Central memory CD8-positive, alpha-beta T cell (primary cell): ENCODE measurements at regions not wholly inside any gene's neighbourhood (a gene's known extent, or its start where the extent isn't known, plus 50 kb on each side); places are given as distances from the start of the nearest gene placed in this dataset.

Experiments used
- ATAC-seq: fragments of 150-1000 bp; cut with Tn5 transposase; replicated peaks from 2 replicates; pipeline ENCODE4 v1.10.0; 2022; ENCODE audit warnings: mild to moderate bottlenecking, moderate FRiP score, moderate number of reproducible peaks; ENCODE audit not compliant: poor library complexity, severe bottlenecking; ENCODE audit errors: extremely low read depth
- DNase-seq, 2 donors: peaks; one replicate each; pipeline ENCODE4 v3.0.0; 2021; ENCODE audit warnings: low spot score in 2 of 2
- H3K27ac Mint-ChIP-seq: one replicate; pipeline ENCODE4 v1.8.0; 2022; ENCODE audit warnings: low read depth, mild to moderate bottlenecking, moderate library complexity, mixed read lengths
- H3K27me3 Mint-ChIP-seq: one replicate; pipeline ENCODE4 v1.8.0; 2022; ENCODE audit warnings: mixed read lengths
- H3K36me3 Mint-ChIP-seq: one replicate; pipeline ENCODE4 v1.8.0; 2022; ENCODE audit warnings: mild to moderate bottlenecking, moderate library complexity, mixed read lengths; ENCODE audit not compliant: insufficient read depth
- H3K4me1 Mint-ChIP-seq: one replicate; pipeline ENCODE4 v1.8.0; 2022; ENCODE audit warnings: mixed read lengths
- H3K4me3 Mint-ChIP-seq: one replicate; pipeline ENCODE4 v1.8.0; 2022; ENCODE audit warnings: mild to moderate bottlenecking, moderate library complexity, mixed read lengths
- H3K9me3 Mint-ChIP-seq: one replicate; pipeline ENCODE4 v1.8.0; 2022; ENCODE audit warnings: mixed read lengths

- Mint-ChIP-seq H3K36me3 (peaks cover 5% of the 10 kb centered on the region), H3K4me3 (peak overlapping the region; percentile 71), H3K4me1 (peaks cover 39% of the 10 kb centered on the region), H3K27ac (no peak overlapping the region), H3K9me3 (no peaks in the 10 kb centered on the region), H3K27me3 (peaks cover 93% of the 10 kb centered on the region)
- no peak for ATAC-seq
- DNase-seq: no peak
Observed at GRCh38 chr11:43578346-43579170, 102.0 kb upstream of the HSD17B12 start.

GRCh38 chr11:43579171-43579918, 101.2 kb upstream of the HSD17B12 start:
- ATAC-seq (no peak), DNase-seq (no peak)
- H3K27ac Mint-ChIP-seq: no peak overlapping the region
- H3K9me3 Mint-ChIP-seq: no peaks in the 10 kb centered on the region
- peak overlapping the region; percentile 71 for H3K4me3 Mint-ChIP-seq
- peaks cover 93% of the 10 kb centered on the region for H3K27me3 Mint-ChIP-seq
- H3K36me3 Mint-ChIP-seq: peaks cover 5% of the 10 kb centered on the region
- H3K4me1 Mint-ChIP-seq: peaks cover 39% of the 10 kb centered on the region

GRCh38 chr11:43579919-43580276, 100.6 kb upstream of the HSD17B12 start:
- no peaks in the 10 kb centered on the region for H3K9me3 Mint-ChIP-seq
- ATAC-seq: no peak
- H3K27ac Mint-ChIP-seq: no peak overlapping the region
- H3K4me1 Mint-ChIP-seq: peaks cover 39% of the 10 kb centered on the region
- peak overlapping the region; percentile 71 for H3K4me3 Mint-ChIP-seq
- peaks cover 93% of the 10 kb centered on the region for H3K27me3 Mint-ChIP-seq
- H3K36me3 Mint-ChIP-seq: peaks cover 5% of the 10 kb centered on the region
- no peak for DNase-seq

- peaks cover 5% of the 10 kb centered on the region for H3K36me3 Mint-ChIP-seq
- H3K9me3 Mint-ChIP-seq: no peaks in the 10 kb centered on the region
- peak overlapping the region; percentile 71 for H3K4me3 Mint-ChIP-seq
- peaks cover 93% of the 10 kb centered on the region for H3K27me3 Mint-ChIP-seq
- DNase-seq (no peak), ATAC-seq (no peak)
- no peak overlapping the region for H3K27ac Mint-ChIP-seq
- H3K4me1 Mint-ChIP-seq: peaks cover 37% of the 10 kb centered on the region
Observed at GRCh38 chr11:43580735-43581369, 99.7 kb upstream of the HSD17B12 start.

GRCh38 chr11:43581370-43582023, 99.0 kb upstream of the HSD17B12 start:
- DNase-seq: no peak
- H3K27ac Mint-ChIP-seq: no peak overlapping the region
- no peak for ATAC-seq
- no peaks in the 10 kb centered on the region for H3K9me3 Mint-ChIP-seq
- H3K4me3 Mint-ChIP-seq: peak overlapping the region; percentile 71
- peaks cover 5% of the 10 kb centered on the region for H3K36me3 Mint-ChIP-seq
- peaks cover 30% of the 10 kb centered on the region for H3K4me1 Mint-ChIP-seq
- peaks cover 93% of the 10 kb centered on the region for H3K27me3 Mint-ChIP-seq

- no peak overlapping the region for H3K27ac Mint-ChIP-seq
- peaks cover 23% of the 10 kb centered on the region for H3K4me1 Mint-ChIP-seq
- DNase-seq (no peak), ATAC-seq (no peak)
- peaks cover 5% of the 10 kb centered on the region for H3K36me3 Mint-ChIP-seq
- no peaks in the 10 kb centered on the region for H3K9me3 Mint-ChIP-seq
- peaks cover 93% of the 10 kb centered on the region for H3K27me3 Mint-ChIP-seq
- no peak overlapping the region for H3K4me3 Mint-ChIP-seq
Observed at GRCh38 chr11:43582024-43582862, 98.3 kb upstream of the HSD17B12 start.

GRCh38 chr11:43582863-43583462, 97.6 kb upstream of the HSD17B12 start:
- Mint-ChIP-seq H3K4me3 (no peak overlapping the region), H3K27me3 (peaks cover 92% of the 10 kb centered on the region), H3K27ac (no peak overlapping the region), H3K4me1 (peaks cover 22% of the 10 kb centered on the region), H3K36me3 (peaks cover 5% of the 10 kb centered on the region), H3K9me3 (no peaks in the 10 kb centered on the region)
- DNase-seq (no peak), ATAC-seq (no peak)

- no peak overlapping the region for H3K4me3 Mint-ChIP-seq
- peaks cover 22% of the 10 kb centered on the region for H3K4me1 Mint-ChIP-seq
- H3K36me3 Mint-ChIP-seq: peaks cover 5% of the 10 kb centered on the region
- H3K9me3 Mint-ChIP-seq: no peaks in the 10 kb centered on the region
- DNase-seq (no peak), ATAC-seq (no peak)
- H3K27me3 Mint-ChIP-seq: peaks cover 86% of the 10 kb centered on the region
- no peak overlapping the region for H3K27ac Mint-ChIP-seq
Observed at GRCh38 chr11:43583548-43583947, 97.0 kb upstream of the HSD17B12 start.

- no peak overlapping the region for H3K27ac Mint-ChIP-seq
- ATAC-seq (no peak), DNase-seq (no peak)
- H3K36me3 Mint-ChIP-seq: peaks cover 1% of the 10 kb centered on the region
- H3K27me3 Mint-ChIP-seq: peaks cover 82% of the 10 kb centered on the region
- H3K4me1 Mint-ChIP-seq: peaks cover 7% of the 10 kb centered on the region
- no peaks in the 10 kb centered on the region for H3K9me3 Mint-ChIP-seq
- no peak overlapping the region for H3K4me3 Mint-ChIP-seq
Observed at GRCh38 chr11:43585877-43586608, 94.5 kb upstream of the HSD17B12 start.

GRCh38 chr11:43589601-43590250, 90.8 kb upstream of the HSD17B12 start:
- no peak overlapping the region for H3K27ac Mint-ChIP-seq

GRCh38 chr11:43601511-43601910, 79.0 kb upstream of the HSD17B12 start:
- ATAC-seq (no peak), DNase-seq (no peak)
- Mint-ChIP-seq H3K4me1 (no peaks in the 10 kb centered on the region), H3K36me3 (no peaks in the 10 kb centered on the region), H3K9me3 (no peaks in the 10 kb centered on the region), H3K4me3 (no peak overlapping the region), H3K27ac (no peak overlapping the region), H3K27me3 (peaks cover 61% of the 10 kb centered on the region)

More at GRCh38 chr11:43589601-43590250, 90.8 kb upstream of the HSD17B12 start:
- H3K4me3 Mint-ChIP-seq: no peak overlapping the region
- peaks cover 60% of the 10 kb centered on the region for H3K27me3 Mint-ChIP-seq
- H3K4me1 Mint-ChIP-seq: no peaks in the 10 kb centered on the region
- ATAC-seq (no peak), DNase-seq (no peak)
- no peaks in the 10 kb centered on the region for H3K9me3 Mint-ChIP-seq
- no peaks in the 10 kb centered on the region for H3K36me3 Mint-ChIP-seq
